BJ (cell line): ENCODE measurements at regions not wholly inside any gene's neighbourhood (a gene's known extent, or its start where the extent isn't known, plus 50 kb on each side); places are given as distances from the start of the nearest gene placed in this dataset.
"Not testable (repeated sequence)": the region's sequence is repeated elsewhere in the genome, so short reads cannot be mapped to it uniquely, and the experiment has no call there.

ENCODE experiments used
- CTCF ChIA-PET: fragments of 350-600 bp; formaldehyde crosslinking; extraction: SDS; loops from one replicate; lab custom pipeline; 2021; ENCODE audit warnings: antibody characterized with exemption, inconsistent platforms; lab: Yijun Ruan, JAX
- POLR2A ChIA-PET: fragments of 300-600 bp; sonication (Branson Sonifier 250); formaldehyde crosslinking; extraction: SDS; loops from one replicate; lab custom pipeline; 2021; ENCODE audit warnings: antibody characterized with exemption; lab: Charles Lee
- DNase-seq: peaks from one replicate; pipeline ENCODE4 v3.0.0-alpha.2; 2011; ENCODE audit warnings: low read depth
- H3K27me3 ChIP-seq: 2 replicates; pipeline ENCODE4 v1.6.0; 2011; ENCODE audit warnings: low read length; ENCODE audit not compliant: control insufficient read depth, insufficient read depth
- H3K36me3 ChIP-seq: 2 replicates; pipeline ENCODE4 v1.5.1; 2011; ENCODE audit warnings: low read length; ENCODE audit not compliant: control insufficient read depth, insufficient read depth
- H3K4me3 ChIP-seq: 2 replicates; pipeline ENCODE4 v1.5.1; 2011; ENCODE audit warnings: low read depth, mild to moderate bottlenecking, control low read depth, low read length
- CTCF ChIP-seq: IDR thresholded peaks from 2 replicates; pipeline ENCODE4 v1.5.1; 2011; ENCODE audit warnings: low read depth, mild to moderate bottlenecking, control low read depth, inconsistent platforms, low read length, moderate library complexity; ENCODE audit not compliant: insufficient read depth

- CTCF ChIA-PET = interaction anchor here (0.6 kb wide), 1 partner anchor 13 kb away, joined by 3 read pairs; no protein-coding TSS in a partner anchor
- TF ChIP-seq CTCF = no peak
- Histone ChIP-seq H3K36me3 (no peaks in the 10 kb centered on the region), H3K27me3 (no peaks in the 10 kb centered on the region), H3K4me3 (no peak overlapping the region)
- POLR2A ChIA-PET = no interaction called here
- DNase-seq = no peak
These were observed 336.6 kb downstream of the QKI start for GRCh38 chr6:163751032-163751525.

- no peak for TF ChIP-seq CTCF
- Histone ChIP-seq H3K4me3 (no peak overlapping the region), H3K27me3 (no peaks in the 10 kb centered on the region), H3K36me3 (no peaks in the 10 kb centered on the region)
- DNase-seq = no peak
- ChIA-PET CTCF (interaction anchor here (0.6 to 1.1 kb wide), 2 partner anchors 13 to 20 kb away, joined by 3 to 4 read pairs; no protein-coding TSS in a partner anchor), POLR2A (no interaction called here)
These were observed 336.0 kb downstream of the QKI start for GRCh38 chr6:163750431-163751031.

GRCh38 chr6:163748886-163749285, 334.4 kb downstream of the QKI start:
- POLR2A ChIA-PET = no interaction called here
- no peak for TF ChIP-seq CTCF
- H3K27me3 ChIP-seq = no peaks in the 10 kb centered on the region
- H3K36me3 ChIP-seq = no peaks in the 10 kb centered on the region
- no peak for DNase-seq
- CTCF ChIA-PET = no interaction called here
- H3K4me3 ChIP-seq = no peak overlapping the region

- no peaks in the 10 kb centered on the region for H3K27me3 ChIP-seq
- H3K36me3 ChIP-seq = no peaks in the 10 kb centered on the region
- ChIA-PET CTCF (no interaction called here), POLR2A (no interaction called here)
- H3K4me3 ChIP-seq = no peak overlapping the region
- no peak for TF ChIP-seq CTCF
- DNase-seq = no peak
These were observed 333.5 kb downstream of the QKI start for GRCh38 chr6:163748036-163748435.

GRCh38 chr6:163747058-163747457, 332.5 kb downstream of the QKI start:
- DNase-seq, H3K36me3 ChIP-seq, H3K4me3 ChIP-seq, CTCF ChIA-PET, POLR2A ChIA-PET, H3K27me3 ChIP-seq: not testable (repeated sequence)
